ENCODE measurements at regions not wholly inside any gene's neighbourhood (a gene's known extent, or its start where the extent isn't known, plus 50 kb on each side); places are given as distances from the start of the nearest gene placed in this dataset.

DNA sequence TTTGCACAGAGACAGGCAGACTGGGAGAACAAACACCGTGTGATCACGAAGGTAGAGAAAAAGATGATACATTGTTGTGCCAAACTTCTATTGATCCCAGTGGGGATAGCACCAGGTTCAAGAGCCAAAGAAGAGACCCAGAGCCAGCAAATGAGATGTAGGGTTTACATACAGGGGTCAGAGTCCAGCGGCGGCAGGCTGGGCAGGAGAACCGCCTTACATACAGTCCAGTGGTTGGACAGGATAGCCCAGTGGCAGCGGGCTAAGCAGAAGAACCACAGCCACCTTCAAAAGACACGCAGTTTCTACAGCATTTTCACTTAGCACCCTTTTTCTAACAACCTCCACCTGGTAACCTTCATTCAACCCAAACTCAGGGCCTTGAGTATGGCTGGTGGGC lies 932.8 kb downstream of the SLC4A3 start:
- H3K4me1 ChIP-seq (ENCODE audit: insufficient read depth) = no peaks in the 10 kb centered on the region
- intact Hi-C loops (cut with DNase I) = no loop called here
- no peaks in the 10 kb centered on the region for H3K9me3 ChIP-seq
- no peak overlapping the region for H3K4me3 ChIP-seq
- H3K36me3 ChIP-seq = no peaks in the 10 kb centered on the region
- 95 to 98% (median 97%) methylated on average over 7 of the region's 7 CpGs for WGBS, 3 donors
- no peaks in the 10 kb centered on the region for H3K27me3 ChIP-seq
- H3K27ac ChIP-seq = no peak overlapping the region
- no peak for DNase-seq
- no peak for TF ChIP-seq POLR2A (IDR thresholded peaks at IDR 0.05)
- TF ChIP-seq, protein P1, sequence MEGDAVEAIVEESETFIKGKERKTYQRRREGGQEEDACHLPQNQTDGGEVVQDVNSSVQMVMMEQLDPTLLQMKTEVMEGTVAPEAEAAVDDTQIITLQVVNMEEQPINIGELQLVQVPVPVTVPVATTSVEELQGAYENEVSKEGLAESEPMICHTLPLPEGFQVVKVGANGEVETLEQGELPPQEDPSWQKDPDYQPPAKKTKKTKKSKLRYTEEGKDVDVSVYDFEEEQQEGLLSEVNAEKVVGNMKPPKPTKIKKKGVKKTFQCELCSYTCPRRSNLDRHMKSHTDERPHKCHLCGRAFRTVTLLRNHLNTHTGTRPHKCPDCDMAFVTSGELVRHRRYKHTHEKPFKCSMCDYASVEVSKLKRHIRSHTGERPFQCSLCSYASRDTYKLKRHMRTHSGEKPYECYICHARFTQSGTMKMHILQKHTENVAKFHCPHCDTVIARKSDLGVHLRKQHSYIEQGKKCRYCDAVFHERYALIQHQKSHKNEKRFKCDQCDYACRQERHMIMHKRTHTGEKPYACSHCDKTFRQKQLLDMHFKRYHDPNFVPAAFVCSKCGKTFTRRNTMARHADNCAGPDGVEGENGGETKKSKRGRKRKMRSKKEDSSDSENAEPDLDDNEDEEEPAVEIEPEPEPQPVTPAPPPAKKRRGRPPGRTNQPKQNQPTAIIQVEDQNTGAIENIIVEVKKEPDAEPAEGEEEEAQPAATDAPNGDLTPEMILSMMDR (IDR thresholded peaks at IDR 0.05) = no peak
- TF ChIP-seq EP300 (IDR thresholded peaks at IDR 0.05) = no peak

DNA sequence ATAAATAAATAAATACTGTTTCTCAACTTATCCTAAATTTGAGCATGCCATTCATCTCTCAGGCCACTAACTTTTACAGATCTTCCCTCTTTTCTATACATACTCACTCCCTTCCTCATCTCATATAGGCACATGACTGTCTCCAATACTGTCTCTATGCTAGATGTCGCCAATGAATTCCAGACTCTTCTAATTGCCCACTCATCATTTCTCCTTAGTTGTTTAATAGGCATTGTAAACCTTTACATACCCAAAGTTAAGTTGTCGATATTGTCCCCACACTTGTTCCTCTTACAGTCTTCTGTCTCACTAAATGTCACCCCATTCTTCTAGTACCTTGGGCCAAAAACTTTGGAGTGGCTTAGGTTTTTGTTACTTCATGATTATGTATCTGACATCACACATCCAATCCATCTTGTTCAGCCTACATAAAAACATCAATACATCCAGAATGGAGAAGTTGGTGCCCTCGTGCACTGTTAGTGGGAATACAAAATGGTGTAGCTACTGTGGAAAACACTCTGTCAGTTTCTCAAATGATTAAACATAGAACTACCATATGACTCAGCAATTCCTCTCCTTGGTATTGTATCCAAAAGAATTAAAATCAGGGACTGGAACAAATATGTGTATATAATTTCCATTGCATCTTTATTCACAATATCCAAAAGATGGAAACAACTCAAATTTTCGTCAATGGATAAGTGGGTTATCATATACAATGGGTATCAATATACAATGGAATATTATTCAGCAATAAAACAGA lies 935.1 kb downstream of the SLC4A3 start:
- Histone ChIP-seq H3K4me1 (ENCODE audit: insufficient read depth) (no peaks in the 10 kb centered on the region), H3K27me3 (no peaks in the 10 kb centered on the region), H3K36me3 (no peaks in the 10 kb centered on the region), H3K27ac (no peak overlapping the region), H3K9me3 (no peaks in the 10 kb centered on the region), H3K4me3 (no peak overlapping the region)
- intact Hi-C loops (cut with DNase I) = no loop called here
- no peak for DNase-seq
- no peak for TF ChIP-seq EP300 (IDR thresholded peaks at IDR 0.05)
- TF ChIP-seq, protein P1 (IDR thresholded peaks at IDR 0.05) = no peak
- TF ChIP-seq POLR2A (IDR thresholded peaks at IDR 0.05) = no peak
- 93 to 96% (median 95%) methylated on average over 4 of the region's 4 CpGs for WGBS, 3 donors

DNA sequence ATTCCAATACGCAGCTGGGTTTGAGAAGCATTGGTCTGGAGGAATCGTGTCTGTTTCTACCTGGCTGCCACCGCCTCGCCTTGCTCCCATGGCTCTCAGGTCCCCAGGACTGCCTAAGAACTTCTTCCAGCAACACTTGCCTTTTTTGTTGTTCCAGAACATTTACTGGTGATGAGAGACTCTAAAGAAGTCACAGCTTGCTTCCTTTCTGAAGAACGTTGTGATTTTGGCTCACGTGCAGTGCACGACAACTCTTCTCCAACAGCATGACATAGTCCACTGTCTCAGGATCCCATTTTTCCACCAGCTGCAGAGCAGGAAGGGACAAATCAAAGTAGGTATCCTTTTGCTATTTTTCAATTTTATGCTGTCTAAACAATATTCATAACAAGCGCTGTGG lies 940.9 kb downstream of the SLC4A3 start:
- Histone ChIP-seq H3K27ac (no peak overlapping the region), H3K27me3 (no peaks in the 10 kb centered on the region), H3K4me1 (ENCODE audit: insufficient read depth) (no peaks in the 10 kb centered on the region), H3K4me3 (no peak overlapping the region), H3K36me3 (no peaks in the 10 kb centered on the region), H3K9me3 (no peaks in the 10 kb centered on the region)
- WGBS, 3 donors = 86 to 88% (median 87%) methylated on average over 8 of the region's 8 CpGs
- no peak for DNase-seq
- TF ChIP-seq POLR2A (IDR thresholded peaks at IDR 0.05) = no peak
- no peak for TF ChIP-seq EP300 (IDR thresholded peaks at IDR 0.05)
- intact Hi-C loops (cut with DNase I) = no loop called here

DNA sequence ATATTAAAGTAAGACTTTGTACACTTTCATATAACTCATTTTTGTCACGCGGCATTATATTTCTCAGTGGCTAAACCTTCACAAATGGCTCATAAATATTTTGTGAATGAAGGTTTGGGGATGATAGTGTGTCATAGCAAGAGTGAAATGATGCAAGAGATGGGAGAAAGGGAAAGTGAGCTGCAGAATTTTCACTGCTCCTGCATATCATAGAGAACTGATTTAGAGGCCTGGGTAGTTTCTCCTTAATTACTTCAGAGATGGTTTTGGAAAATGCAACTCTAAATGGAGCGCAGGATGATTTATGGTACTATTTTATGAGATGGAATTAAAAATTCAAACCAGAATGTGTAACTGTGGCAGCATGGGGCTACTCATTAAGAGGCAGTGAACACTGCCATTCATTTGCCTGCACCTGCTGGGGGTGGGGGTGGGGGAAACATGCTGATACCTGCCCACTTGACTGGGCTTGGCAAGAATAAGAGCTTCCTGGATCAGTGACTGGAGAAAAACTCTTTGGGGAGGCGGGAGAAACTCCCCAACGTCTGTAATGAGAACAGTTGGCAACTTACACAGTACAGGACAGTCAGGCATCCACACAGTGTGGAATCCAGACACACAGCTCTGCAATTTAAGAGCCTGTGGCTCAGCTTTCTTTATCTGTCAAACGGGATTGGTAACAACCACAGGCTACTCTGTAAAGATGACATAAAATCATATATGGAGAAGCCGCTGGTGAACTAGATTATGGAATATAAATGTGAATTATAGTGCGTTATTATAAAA lies 941.9 kb downstream of the SLC4A3 start:
- no peaks in the 10 kb centered on the region for H3K36me3 ChIP-seq
- DNase-seq = no peak
- no peaks in the 10 kb centered on the region for H3K9me3 ChIP-seq
- 79 to 86% (median 85%) methylated on average over 8 of the region's 8 CpGs for WGBS, 3 donors
- TF ChIP-seq, protein P1 (IDR thresholded peaks at IDR 0.05) = no peak
- TF ChIP-seq POLR2A (IDR thresholded peaks at IDR 0.05) = no peak
- no peak for TF ChIP-seq EP300 (IDR thresholded peaks at IDR 0.05)
- no peak overlapping the region for H3K4me3 ChIP-seq
- no peaks in the 10 kb centered on the region for H3K4me1 ChIP-seq (ENCODE audit: insufficient read depth)
- H3K27me3 ChIP-seq = no peaks in the 10 kb centered on the region
- no peak overlapping the region for H3K27ac ChIP-seq
- intact Hi-C loops (cut with DNase I) = no loop called here

DNA sequence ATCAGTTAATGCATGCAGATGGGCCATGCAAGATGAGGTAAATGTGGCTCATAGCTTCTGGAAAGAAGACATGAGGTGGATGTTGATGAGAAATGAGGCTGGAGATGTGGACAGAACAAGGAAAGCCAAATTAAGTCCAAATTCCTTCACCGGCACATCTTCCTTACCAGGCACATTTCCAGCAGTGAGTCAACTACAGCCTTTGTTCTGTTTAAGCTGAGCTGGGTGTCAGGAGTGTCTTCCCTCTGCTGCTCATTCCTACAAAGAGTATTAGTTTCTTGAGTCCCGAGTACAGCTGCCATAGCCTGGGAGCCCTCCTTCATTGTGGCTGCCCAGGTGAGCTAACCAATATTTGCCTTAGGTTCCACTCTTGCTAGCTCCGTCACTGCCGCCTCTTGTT lies 945.0 kb downstream of the SLC4A3 start:
- no peaks in the 10 kb centered on the region for H3K36me3 ChIP-seq
- no peaks in the 10 kb centered on the region for H3K4me1 ChIP-seq (ENCODE audit: insufficient read depth)
- H3K4me3 ChIP-seq = no peak overlapping the region
- TF ChIP-seq EP300 (IDR thresholded peaks at IDR 0.05) (no peak), POLR2A (IDR thresholded peaks at IDR 0.05) (no peak)
- TF ChIP-seq, protein P1 (IDR thresholded peaks at IDR 0.05) = no peak
- H3K27ac ChIP-seq = no peak overlapping the region
- DNase-seq = no peak
- H3K9me3 ChIP-seq = no peaks in the 10 kb centered on the region
- H3K27me3 ChIP-seq = no peaks in the 10 kb centered on the region
- WGBS, 3 donors = 86 to 92% (median 86%) methylated on average over 4 of the region's 4 CpGs
- intact Hi-C loops (cut with DNase I) = no loop called here
